Activated CD4-positive, alpha-beta T cell treated with anti-CD3 and anti-CD28 coated beads, Interleukin-2, amount 50 U/mL, for 48 hours (primary cell): ENCODE measurements at regions not wholly inside any gene's neighbourhood (a gene's known extent, or its start where the extent isn't known, plus 50 kb on each side); places are given as distances from the start of the nearest gene placed in this dataset.
"Not testable (repeated sequence)": the region's sequence is repeated elsewhere in the genome, so short reads cannot be mapped to it uniquely, and the experiment has no call there.

Experiments
- DNase-seq, 2 experiments: peaks; one replicate each; pipeline ENCODE4 v3.0.0-alpha.2; 2020

- DNase-seq = no peak
Observed at GRCh38 chr2:131584380-131584779, 56.7 kb downstream of the CCDC74A start.

GRCh38 chr2:131584940-131585339 is 57.3 kb downstream of the CCDC74A start:
- DNase-seq = no peak

GRCh38 chr2:131588152-131588873 is 60.6 kb downstream of the CCDC74A start:
- no peak for DNase-seq

GRCh38 chr2:131589126-131589525 is 61.4 kb downstream of the CCDC74A start:
- not testable (repeated sequence) for DNase-seq

- no peak for DNase-seq
Observed at GRCh38 chr2:131590366-131590765, 62.7 kb downstream of the CCDC74A start.

GRCh38 chr2:131590896-131591295 is 63.2 kb downstream of the CCDC74A start:
- no peak for DNase-seq

- DNase-seq = not testable (repeated sequence)
Observed at GRCh38 chr2:131596561-131596960, 68.9 kb downstream of the CCDC74A start.

GRCh38 chr2:131602444-131602843 is 74.8 kb downstream of the CCDC74A start:
- DNase-seq = not testable (repeated sequence)

GRCh38 chr2:131604652-131605051 is 77.0 kb downstream of the CCDC74A start:
- not testable (repeated sequence) for DNase-seq

GRCh38 chr2:131606366-131606765 is 78.7 kb downstream of the CCDC74A start:
- DNase-seq = not testable (repeated sequence)

- not testable (repeated sequence) for DNase-seq
Observed at GRCh38 chr2:131607056-131607455, 79.4 kb downstream of the CCDC74A start.

GRCh38 chr2:131614539-131614938 is 86.9 kb downstream of the CCDC74A start:
- not testable (repeated sequence) for DNase-seq

- DNase-seq = not testable (repeated sequence)
Observed at GRCh38 chr2:131618320-131618719, 90.6 kb downstream of the CCDC74A start.

- DNase-seq = not testable (repeated sequence)
Observed at GRCh38 chr2:131622874-131623273, 95.2 kb downstream of the CCDC74A start.

GRCh38 chr2:131626011-131626410 is 98.3 kb downstream of the CCDC74A start:
- DNase-seq = not testable (repeated sequence)

- not testable (repeated sequence) for DNase-seq
Observed at GRCh38 chr2:131626565-131626964, 98.9 kb downstream of the CCDC74A start.

- DNase-seq = not testable (repeated sequence)
Observed at GRCh38 chr2:131627777-131628176, 100.1 kb downstream of the CCDC74A start.

- not testable (repeated sequence) for DNase-seq
Observed at GRCh38 chr2:131631648-131632047, 104.0 kb downstream of the CCDC74A start.

GRCh38 chr2:131633405-131633804 is 105.7 kb downstream of the CCDC74A start:
- not testable (repeated sequence) for DNase-seq

GRCh38 chr2:131633827-131634695 is 106.4 kb downstream of the CCDC74A start:
- not testable (repeated sequence) for DNase-seq

GRCh38 chr2:131635611-131636010 is 107.9 kb downstream of the CCDC74A start:
- DNase-seq = no peak

GRCh38 chr2:131636704-131637308 is 109.1 kb downstream of the CCDC74A start:
- DNase-seq = not testable (repeated sequence)

GRCh38 chr2:131639001-131639620 is 111.4 kb downstream of the CCDC74A start:
- not testable (repeated sequence) for DNase-seq
